Vagina (tissue), 2 donors: ENCODE measurements at regions not wholly inside any gene's neighbourhood (a gene's known extent, or its start where the extent isn't known, plus 50 kb on each side); places are given as distances from the start of the nearest gene placed in this dataset.

Experiments used
- POLR2A ChIP-seq, 2 donors: fragments of 450-650 bp; IDR thresholded peaks; one replicate each; pipeline ENCODE4 v1.6.1; 2017; ENCODE audit warnings: antibody characterized with exemption in 2 of 2, mild to moderate bottlenecking in 2 of 2, moderate library complexity in 2 of 2
- TF ChIP-seq, protein P1 (sequence below), 3 experiments: fragments of 450-650 bp in 2 of 3; fragments of 200-600 bp in 1 of 3; sonication (generic) in 1 of 3; IDR thresholded peaks; one replicate each; pipeline ENCODE4 v1.5.1; 2017 to 2019; ENCODE audit warnings: antibody characterized with exemption in 3 of 3, mild to moderate bottlenecking in 2 of 3, moderate library complexity in 2 of 3

DNA sequence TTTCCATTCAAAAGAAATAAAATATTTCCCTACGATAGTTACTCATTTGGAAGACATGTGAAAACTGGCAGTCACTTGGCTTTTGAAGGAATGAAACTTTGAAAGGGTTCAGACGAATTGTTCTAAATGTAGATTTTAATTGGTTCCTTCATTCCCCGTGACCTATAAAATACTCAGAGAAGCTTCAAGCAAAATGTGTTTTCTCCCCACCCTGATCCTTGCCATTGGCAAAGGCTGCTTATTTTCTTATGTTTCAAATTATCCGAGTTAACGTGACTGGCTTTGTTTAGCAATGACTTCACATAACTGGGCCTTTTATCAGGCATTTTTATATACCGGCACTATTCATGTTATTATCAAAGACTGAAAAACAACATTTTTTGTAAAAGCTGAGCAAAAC lies 204.1 kb upstream of the NEIL3 start:
- TF ChIP-seq, protein P1, sequence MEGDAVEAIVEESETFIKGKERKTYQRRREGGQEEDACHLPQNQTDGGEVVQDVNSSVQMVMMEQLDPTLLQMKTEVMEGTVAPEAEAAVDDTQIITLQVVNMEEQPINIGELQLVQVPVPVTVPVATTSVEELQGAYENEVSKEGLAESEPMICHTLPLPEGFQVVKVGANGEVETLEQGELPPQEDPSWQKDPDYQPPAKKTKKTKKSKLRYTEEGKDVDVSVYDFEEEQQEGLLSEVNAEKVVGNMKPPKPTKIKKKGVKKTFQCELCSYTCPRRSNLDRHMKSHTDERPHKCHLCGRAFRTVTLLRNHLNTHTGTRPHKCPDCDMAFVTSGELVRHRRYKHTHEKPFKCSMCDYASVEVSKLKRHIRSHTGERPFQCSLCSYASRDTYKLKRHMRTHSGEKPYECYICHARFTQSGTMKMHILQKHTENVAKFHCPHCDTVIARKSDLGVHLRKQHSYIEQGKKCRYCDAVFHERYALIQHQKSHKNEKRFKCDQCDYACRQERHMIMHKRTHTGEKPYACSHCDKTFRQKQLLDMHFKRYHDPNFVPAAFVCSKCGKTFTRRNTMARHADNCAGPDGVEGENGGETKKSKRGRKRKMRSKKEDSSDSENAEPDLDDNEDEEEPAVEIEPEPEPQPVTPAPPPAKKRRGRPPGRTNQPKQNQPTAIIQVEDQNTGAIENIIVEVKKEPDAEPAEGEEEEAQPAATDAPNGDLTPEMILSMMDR (IDR thresholded peaks at IDR 0.05): no peak
- TF ChIP-seq POLR2A (IDR thresholded peaks at IDR 0.05): no peak
